Hepatocyte (in vitro differentiated cells): ENCODE measurements at regions not wholly inside any gene's neighbourhood (a gene's known extent, or its start where the extent isn't known, plus 50 kb on each side); places are given as distances from the start of the nearest gene placed in this dataset.

ENCODE experiments used
- DNase-seq: peaks from one replicate; pipeline ENCODE4 v3.0.0-alpha.2; 2016; ENCODE audit warnings: low spot score
- H2AFZ ChIP-seq: fragments of 200-600 bp; sonication (generic); 2 replicates; pipeline ENCODE4 v1.6.0; 2016; ENCODE audit warnings: antibody characterized with exemption, mild to moderate bottlenecking
- H3K27ac ChIP-seq: fragments of 200-600 bp; sonication (generic); 2 replicates; pipeline ENCODE4 v1.5.1; 2016; ENCODE audit warnings: mild to moderate bottlenecking
- H3K27me3 ChIP-seq: fragments of 200-600 bp; sonication (generic); 2 replicates; pipeline ENCODE4 v1.6.1; 2016
- H3K36me3 ChIP-seq: fragments of 200-600 bp; sonication (generic); replicated peaks from 2 replicates; pipeline ENCODE4 v1.5.1; 2016; ENCODE audit warnings: low read depth; ENCODE audit not compliant: insufficient read depth
- H3K4me1 ChIP-seq: fragments of 200-600 bp; sonication (generic); 2 replicates; pipeline ENCODE4 v1.5.1; 2016; ENCODE audit warnings: mild to moderate bottlenecking, moderate library complexity; ENCODE audit not compliant: insufficient read depth
- H3K4me2 ChIP-seq: fragments of 200-600 bp; sonication (generic); 2 replicates; pipeline ENCODE4 v1.6.0; 2016
- H3K4me3 ChIP-seq: fragments of 200-600 bp; sonication (generic); 2 replicates; pipeline ENCODE4 v1.5.1; 2016; ENCODE audit warnings: mild to moderate bottlenecking
- H3K79me2 ChIP-seq: fragments of 200-600 bp; sonication (generic); 2 replicates; pipeline ENCODE4 v1.6.0; 2017; ENCODE audit warnings: mild to moderate bottlenecking
- H3K9me2 ChIP-seq: fragments of 200-600 bp; sonication (generic); replicated peaks from 2 replicates; pipeline ENCODE4 v1.6.0; 2017; ENCODE audit warnings: mild to moderate bottlenecking; ENCODE audit not compliant: insufficient read depth
- H3K9me3 ChIP-seq: fragments of 200-600 bp; sonication (generic); 2 replicates; pipeline ENCODE4 v1.5.1; 2016; ENCODE audit warnings: low read depth, mild to moderate bottlenecking
- H4K20me1 ChIP-seq: fragments of 200-600 bp; sonication (generic); 2 replicates; pipeline ENCODE4 v1.6.0; 2016; ENCODE audit warnings: mild to moderate bottlenecking; ENCODE audit not compliant: insufficient read depth, poor library complexity, severe bottlenecking
- CTCF ChIP-seq: fragments of 200-600 bp; sonication (generic); IDR thresholded peaks from 2 replicates; pipeline ENCODE4 v1.5.1; 2016; ENCODE audit warnings: antibody characterized with exemption, mild to moderate bottlenecking; ENCODE audit not compliant: poor library complexity
- EZH2 ChIP-seq: fragments of 200-600 bp; sonication (generic); IDR thresholded peaks from 2 replicates; pipeline ENCODE4 v1.6.1; 2016; ENCODE audit warnings: antibody characterized with exemption, mild to moderate bottlenecking, borderline replicate concordance
- EZH2phosphoT487 ChIP-seq: fragments of 200-600 bp; sonication (generic); IDR thresholded peaks from one replicate; pipeline ENCODE4 v1.6.1; 2018; ENCODE audit warnings: antibody characterized with exemption, mild to moderate bottlenecking, low read depth, moderate library complexity; ENCODE audit not compliant: unreplicated experiment, severe bottlenecking
- WGBS: methylation state at CpG from one replicate; pipeline ENCODE4 v1.1.6; 2016; ENCODE audit warnings: low lambda C conversion rate; ENCODE audit errors: missing lambda C conversion rate; 5-methylcytosine and 5-hydroxymethylcytosine counted together

GRCh38 chr1:5084676-5085075 is 430.3 kb downstream of the AJAP1 start:
- WGBS, result 83% methylated on average over 4 of the region's 4 CpGs
- H4K20me1 ChIP-seq, result no peaks in the 10 kb centered on the region
- no peaks in the 10 kb centered on the region for H3K36me3 ChIP-seq
- H3K27me3 ChIP-seq, result no peaks in the 10 kb centered on the region
- no peak overlapping the region for H3K4me3 ChIP-seq
- H2AFZ ChIP-seq, result no peak overlapping the region
- H3K4me2 ChIP-seq, result no peak overlapping the region
- no peak overlapping the region for H3K27ac ChIP-seq
- H3K9me3 ChIP-seq, result no peaks in the 10 kb centered on the region
- DNase-seq, result no peak
- H3K9me2 ChIP-seq, result no peaks in the 10 kb centered on the region
- no peaks in the 10 kb centered on the region for H3K79me2 ChIP-seq
- H3K4me1 ChIP-seq, result no peaks in the 10 kb centered on the region
- TF ChIP-seq EZH2phosphoT487, result no peak
- no peak for TF ChIP-seq EZH2
- TF ChIP-seq CTCF, result no peak

GRCh38 chr1:5067246-5067645 is 412.8 kb downstream of the AJAP1 start:
- Histone ChIP-seq H2AFZ (no peak overlapping the region), H3K9me2 (no peaks in the 10 kb centered on the region), H3K4me1 (no peaks in the 10 kb centered on the region), H3K79me2 (no peaks in the 10 kb centered on the region), H4K20me1 (no peaks in the 10 kb centered on the region), H3K36me3 (no peaks in the 10 kb centered on the region), H3K9me3 (no peaks in the 10 kb centered on the region), H3K4me2 (no peak overlapping the region), H3K27ac (no peak overlapping the region), H3K27me3 (no peaks in the 10 kb centered on the region), H3K4me3 (no peak overlapping the region)
- TF ChIP-seq CTCF (no peak), EZH2 (no peak), EZH2phosphoT487 (no peak)
- 45% methylated on average over 1 of the region's 1 CpG for whole genome bisulfite sequencing
- DNase-seq, result no peak

- no peaks in the 10 kb centered on the region for H3K4me1 ChIP-seq
- no peak overlapping the region for H2AFZ ChIP-seq
- no peak for TF ChIP-seq CTCF
- no peak for TF ChIP-seq EZH2
- no peak for TF ChIP-seq EZH2phosphoT487
- DNase-seq, result no peak
- 37% methylated on average over 3 of the region's 3 CpGs for WGBS
- H3K27me3 ChIP-seq, result no peaks in the 10 kb centered on the region
- H3K4me3 ChIP-seq, result no peak overlapping the region
- H3K4me2 ChIP-seq, result no peak overlapping the region
- no peaks in the 10 kb centered on the region for H3K36me3 ChIP-seq
- no peaks in the 10 kb centered on the region for H3K9me2 ChIP-seq
- H3K27ac ChIP-seq, result no peak overlapping the region
- H4K20me1 ChIP-seq, result no peaks in the 10 kb centered on the region
- no peaks in the 10 kb centered on the region for H3K79me2 ChIP-seq
- H3K9me3 ChIP-seq, result no peaks in the 10 kb centered on the region
Observed at GRCh38 chr1:5053744-5054143, 399.3 kb downstream of the AJAP1 start.

- Histone ChIP-seq H3K9me2 (no peaks in the 10 kb centered on the region), H3K4me1 (no peaks in the 10 kb centered on the region), H3K79me2 (no peaks in the 10 kb centered on the region), H3K27me3 (no peaks in the 10 kb centered on the region), H3K4me3 (no peak overlapping the region), H2AFZ (no peak overlapping the region), H3K27ac (no peak overlapping the region), H3K9me3 (no peaks in the 10 kb centered on the region), H3K36me3 (no peaks in the 10 kb centered on the region), H3K4me2 (no peak overlapping the region), H4K20me1 (no peaks in the 10 kb centered on the region)
- TF ChIP-seq EZH2phosphoT487 (no peak), EZH2 (no peak), CTCF (no peak)
- WGBS, result 77% methylated on average over 2 of the region's 2 CpGs
- DNase-seq, result no peak
Observed at GRCh38 chr1:5029136-5029535, 374.7 kb downstream of the AJAP1 start.
